NT2/D1 (cell line): ENCODE measurements at regions not wholly inside any gene's neighbourhood (a gene's known extent, or its start where the extent isn't known, plus 50 kb on each side); places are given as distances from the start of the nearest gene placed in this dataset.

Experiments used
- DNase-seq: peaks from one replicate; pipeline ENCODE4 v3.0.0-alpha.2; 2011; ENCODE audit warnings: low read depth, low spot score
- H3K27me3 ChIP-seq: 2 replicates; pipeline ENCODE4 v1.6.0; 2011; ENCODE audit warnings: mild to moderate bottlenecking; ENCODE audit not compliant: insufficient read length, insufficient read depth
- H3K36me3 ChIP-seq: 2 replicates; pipeline ENCODE4 v1.6.1; 2011; ENCODE audit warnings: mild to moderate bottlenecking, low read length, mixed read lengths; ENCODE audit not compliant: insufficient read depth, insufficient read length
- H3K4me1 ChIP-seq: 2 replicates; pipeline ENCODE4 v1.5.1; 2011; ENCODE audit not compliant: insufficient read depth, insufficient read length
- H3K4me3 ChIP-seq: 2 replicates; pipeline ENCODE4 v1.5.1; 2011; ENCODE audit warnings: low read depth; ENCODE audit not compliant: insufficient read length
- H3K9ac ChIP-seq: 2 replicates; pipeline ENCODE4 v1.6.0; 2011; ENCODE audit warnings: low read depth; ENCODE audit not compliant: insufficient read length
- H3K9me3 ChIP-seq: 2 replicates; pipeline ENCODE4 v1.5.1; 2011; ENCODE audit warnings: mild to moderate bottlenecking, low read length; ENCODE audit not compliant: insufficient read depth
- SUZ12 ChIP-seq: IDR thresholded peaks from 2 replicates; pipeline ENCODE4 v1.6.1; 2011; ENCODE audit not compliant: insufficient read length, insufficient read depth; ENCODE audit errors: extremely low read depth
- YY1 ChIP-seq: IDR thresholded peaks from 2 replicates; pipeline ENCODE4 v1.6.1; 2011; ENCODE audit not compliant: insufficient read length, insufficient read depth
- ZNF274 ChIP-seq: IDR thresholded peaks from 2 replicates; pipeline ENCODE4 v1.6.1; 2011; ENCODE audit warnings: mild to moderate bottlenecking, low read depth, low read length

DNA sequence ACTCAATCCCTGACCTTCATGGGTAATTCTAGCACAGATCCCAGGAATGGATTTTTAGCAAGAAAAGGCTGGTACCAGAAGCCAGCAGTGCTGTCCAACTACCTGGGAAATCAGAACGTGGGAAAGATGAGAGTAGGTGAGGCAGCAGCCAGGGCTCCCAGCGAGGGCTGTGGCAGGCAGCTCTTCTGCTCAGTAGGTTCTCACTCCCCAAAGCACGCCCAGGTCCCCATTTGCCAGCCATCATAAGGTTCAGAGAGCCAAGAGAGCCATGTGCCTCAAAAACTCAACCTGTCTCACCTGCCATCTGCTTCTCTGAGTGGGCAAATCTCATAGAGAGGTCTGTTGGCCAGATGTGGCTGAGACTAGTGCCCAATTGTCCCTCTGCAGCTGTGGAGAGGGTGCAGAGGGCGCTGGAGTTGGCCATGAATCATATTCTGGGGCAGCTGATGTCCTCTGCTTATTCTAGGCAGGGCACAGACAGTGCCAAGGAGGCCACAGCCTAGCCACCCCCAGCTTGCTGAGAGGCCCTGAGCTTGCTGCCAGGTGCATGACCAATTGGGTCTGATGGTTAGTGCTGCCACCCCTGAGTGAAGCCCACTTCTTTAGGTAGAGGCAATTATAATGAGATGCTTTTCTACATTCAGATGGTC, 81.7 kb upstream of the GATB start:
- no peaks in the 10 kb centered on the region for H3K27me3 ChIP-seq
- no peak for DNase-seq
- no peak overlapping the region for H3K4me3 ChIP-seq
- no peak overlapping the region for H3K9ac ChIP-seq
- H3K9me3 ChIP-seq: no peaks in the 10 kb centered on the region
- TF ChIP-seq SUZ12 (no peak), YY1 (no peak), ZNF274 (no peak)
- no peaks in the 10 kb centered on the region for H3K36me3 ChIP-seq
- H3K4me1 ChIP-seq: no peaks in the 10 kb centered on the region

DNA sequence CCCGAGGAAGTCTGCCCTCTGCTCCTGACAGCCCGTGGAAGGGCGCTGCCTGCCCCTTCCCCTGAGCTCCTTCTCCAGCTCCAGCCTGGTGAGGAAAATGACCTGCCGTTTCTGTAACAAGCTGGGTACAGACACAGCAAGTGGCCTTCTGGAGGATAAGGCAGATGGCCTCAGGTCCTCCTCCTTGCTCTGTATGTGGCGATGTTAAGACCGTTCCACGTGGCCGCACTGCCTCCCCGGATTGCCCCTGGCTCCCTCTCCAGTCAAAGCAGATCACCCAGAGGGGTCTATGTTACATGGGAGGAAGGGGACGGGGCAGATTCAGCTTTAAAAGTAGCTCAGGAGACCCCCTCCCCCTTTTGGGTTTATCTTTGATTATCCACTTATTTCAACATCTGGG, 80.3 kb upstream of the GATB start:
- Histone ChIP-seq H3K36me3 (no peaks in the 10 kb centered on the region), H3K27me3 (no peaks in the 10 kb centered on the region), H3K9me3 (no peaks in the 10 kb centered on the region), H3K9ac (no peak overlapping the region), H3K4me1 (no peaks in the 10 kb centered on the region), H3K4me3 (no peak overlapping the region)
- no peak for DNase-seq
- TF ChIP-seq SUZ12 (no peak), YY1 (no peak), ZNF274 (no peak)

DNA sequence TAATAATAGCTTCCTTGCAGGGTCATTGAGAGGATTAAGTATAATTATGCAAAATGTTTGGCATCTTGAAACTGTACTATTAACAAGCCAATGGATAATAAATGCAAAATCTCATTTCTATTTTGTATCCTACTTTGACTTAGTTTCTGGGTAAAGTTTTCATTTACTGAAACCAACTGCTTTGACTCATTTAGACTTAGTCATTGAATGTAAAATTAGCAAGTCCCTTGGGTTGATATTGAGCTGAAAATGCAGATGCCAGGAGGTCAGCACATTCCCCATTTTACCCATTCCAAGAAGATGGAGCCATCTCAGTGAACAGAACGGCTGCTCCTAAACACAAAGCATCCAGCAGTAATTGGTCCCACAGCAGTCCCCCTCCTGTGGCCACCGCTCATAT, 74.7 kb upstream of the GATB start:
- H3K4me1 ChIP-seq: no peaks in the 10 kb centered on the region
- TF ChIP-seq YY1: no peak
- TF ChIP-seq SUZ12: no peak
- no peak for TF ChIP-seq ZNF274
- H3K36me3 ChIP-seq: no peaks in the 10 kb centered on the region
- no peaks in the 10 kb centered on the region for H3K9me3 ChIP-seq
- no peak for DNase-seq
- H3K4me3 ChIP-seq: no peak overlapping the region
- no peaks in the 10 kb centered on the region for H3K27me3 ChIP-seq
- H3K9ac ChIP-seq: no peak overlapping the region

DNA sequence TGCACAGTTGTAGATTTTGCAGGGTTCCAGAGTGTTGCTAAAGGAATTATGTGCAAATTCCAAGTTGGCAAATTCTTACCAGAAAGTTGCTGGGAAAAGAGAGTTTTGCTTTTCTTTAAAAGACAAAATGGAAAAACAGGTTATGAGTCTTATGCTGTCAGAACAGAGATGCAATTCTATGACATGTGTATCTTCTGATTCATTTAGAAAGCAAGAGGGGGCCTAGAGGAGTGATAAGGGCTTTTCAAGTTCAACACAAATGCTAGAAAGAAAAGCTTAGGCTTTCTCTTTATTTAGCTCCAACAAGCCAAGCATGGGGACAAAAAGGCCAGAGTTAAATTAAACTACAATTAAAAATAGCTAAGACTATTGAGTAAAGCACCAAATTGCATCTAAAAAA, 72.4 kb upstream of the GATB start:
- no peak for DNase-seq
- Histone ChIP-seq H3K9me3 (no peaks in the 10 kb centered on the region), H3K4me3 (no peak overlapping the region), H3K36me3 (no peaks in the 10 kb centered on the region), H3K4me1 (no peaks in the 10 kb centered on the region), H3K27me3 (no peaks in the 10 kb centered on the region), H3K9ac (no peak overlapping the region)
- TF ChIP-seq YY1: no peak
- TF ChIP-seq ZNF274: no peak
- no peak for TF ChIP-seq SUZ12

DNA sequence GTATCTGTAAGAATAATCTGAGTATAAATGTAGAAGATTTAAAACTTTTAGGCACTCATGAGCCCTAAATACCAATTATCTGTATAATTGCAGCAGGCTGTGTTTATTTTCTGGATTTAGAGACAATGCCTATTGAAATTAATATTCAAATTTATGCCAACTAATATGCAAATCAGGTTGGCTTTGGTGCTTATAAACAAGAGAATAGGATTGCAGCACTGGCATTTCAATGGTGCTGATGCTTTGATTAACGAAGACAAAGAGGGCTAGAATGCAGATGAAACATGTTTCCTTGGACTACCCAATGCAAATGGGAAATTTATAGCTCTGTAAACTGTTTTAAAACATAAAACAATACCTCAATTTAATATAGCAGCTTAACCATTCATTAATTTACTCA, 70.7 kb upstream of the GATB start:
- Histone ChIP-seq H3K4me3 (no peak overlapping the region), H3K27me3 (no peaks in the 10 kb centered on the region), H3K9ac (no peak overlapping the region), H3K36me3 (no peaks in the 10 kb centered on the region), H3K9me3 (no peaks in the 10 kb centered on the region; the same call in 1 of the 2 replicates), H3K4me1 (no peaks in the 10 kb centered on the region)
- DNase-seq: no peak
- TF ChIP-seq ZNF274 (no peak), YY1 (no peak), SUZ12 (no peak)

DNA sequence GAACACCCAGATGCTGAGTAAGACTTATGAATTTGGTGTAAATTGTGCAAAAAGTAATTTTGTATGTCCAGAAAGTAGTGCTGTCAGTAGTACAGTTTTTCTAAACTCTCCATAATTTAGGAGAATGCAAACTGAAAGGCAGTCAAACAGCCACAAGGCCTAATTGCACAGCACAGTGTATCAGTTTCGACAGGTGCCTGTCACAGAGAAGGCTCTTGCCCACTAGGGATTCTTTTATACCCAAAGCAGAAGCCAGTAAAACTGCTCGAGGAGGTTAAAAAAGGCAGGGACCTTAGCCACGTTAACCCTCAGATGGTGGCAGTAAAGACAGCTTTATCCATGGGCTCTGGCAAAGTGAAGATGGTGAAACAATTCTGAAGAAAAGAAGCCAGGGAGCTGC, 69.4 kb upstream of the GATB start:
- Histone ChIP-seq H3K36me3 (no peaks in the 10 kb centered on the region), H3K4me3 (no peak overlapping the region), H3K27me3 (no peaks in the 10 kb centered on the region), H3K9me3 (peaks cover 5% of the 10 kb centered on the region), H3K4me1 (no peaks in the 10 kb centered on the region), H3K9ac (no peak overlapping the region)
- TF ChIP-seq ZNF274 (no peak), YY1 (no peak), SUZ12 (no peak)
- DNase-seq: no peak

DNA sequence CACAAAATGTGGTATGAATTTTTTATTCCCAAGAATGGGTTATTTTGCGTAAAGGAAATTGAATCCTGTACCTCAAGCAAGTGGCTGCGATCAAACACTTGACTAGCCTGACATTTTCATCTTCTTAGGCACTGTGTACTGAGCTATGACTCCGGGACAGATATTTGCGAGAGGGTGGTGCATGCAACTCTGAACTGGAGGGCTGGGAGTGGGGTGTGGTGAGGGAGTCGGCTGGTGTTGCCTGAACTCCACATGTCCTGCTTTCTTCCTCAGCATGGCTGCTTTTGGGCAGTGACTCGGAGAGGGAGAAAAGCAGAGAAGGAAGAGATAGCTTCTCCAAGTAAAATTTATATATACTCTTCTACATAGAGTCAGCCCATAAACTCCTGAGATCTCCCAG, 68.5 kb upstream of the GATB start:
- Histone ChIP-seq H3K4me3 (no peak overlapping the region), H3K4me1 (no peaks in the 10 kb centered on the region), H3K9ac (no peak overlapping the region), H3K36me3 (no peaks in the 10 kb centered on the region), H3K9me3 (peaks cover 5% of the 10 kb centered on the region), H3K27me3 (no peaks in the 10 kb centered on the region)
- TF ChIP-seq ZNF274 (no peak), SUZ12 (no peak), YY1 (no peak)
- DNase-seq: no peak

DNA sequence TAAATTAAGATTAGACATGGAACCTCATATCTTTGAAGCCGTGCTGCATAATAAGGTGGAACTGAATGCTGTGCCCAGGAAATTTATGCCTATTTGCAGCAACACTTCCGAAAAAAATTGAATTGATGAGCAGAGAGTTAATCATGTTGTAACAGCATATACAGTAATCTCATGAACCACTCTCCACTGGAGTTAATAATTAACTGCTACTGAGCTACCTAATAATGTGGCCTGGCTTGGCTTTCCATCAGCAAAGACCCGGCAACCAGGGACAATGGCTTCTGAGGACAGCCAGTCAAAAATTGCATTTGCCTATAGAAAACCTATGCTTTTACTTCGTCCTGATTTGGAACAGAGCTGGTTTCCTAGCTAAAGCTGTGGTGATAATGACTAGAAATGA, 63.8 kb upstream of the GATB start:
- DNase-seq: no peak
- H3K36me3 ChIP-seq: no peaks in the 10 kb centered on the region
- no peak for TF ChIP-seq ZNF274
- TF ChIP-seq YY1: no peak
- no peak for TF ChIP-seq SUZ12
- no peaks in the 10 kb centered on the region for H3K4me1 ChIP-seq
- no peak overlapping the region for H3K9ac ChIP-seq
- H3K4me3 ChIP-seq: no peak overlapping the region
- H3K9me3 ChIP-seq: peaks cover 5% of the 10 kb centered on the region
- H3K27me3 ChIP-seq: no peaks in the 10 kb centered on the region
